ENCODE measurements at regions not wholly inside any gene's neighbourhood (a gene's known extent, or its start where the extent isn't known, plus 50 kb on each side); places are given as distances from the start of the nearest gene placed in this dataset.

GRCh38 chr7:22622116-22622785 is 104.7 kb upstream of the IL6 start:
- DNase-seq: no peak

- DNase-seq: no peak
Observed at GRCh38 chr7:22618528-22618927, 108.5 kb upstream of the IL6 start.

- DNase-seq: no peak
Observed at GRCh38 chr7:22617166-22617565, 109.8 kb upstream of the IL6 start.

GRCh38 chr7:22613496-22613895 is 113.5 kb upstream of the IL6 start:
- DNase-seq: no peak

- DNase-seq: no peak
Observed at GRCh38 chr7:22612776-22613175, 112.8 kb upstream of the STEAP1B start.

- no peak for DNase-seq
Observed at GRCh38 chr7:22611758-22612079, 111.7 kb upstream of the STEAP1B start.

GRCh38 chr7:22610951-22611757 is 111.2 kb upstream of the STEAP1B start:
- no peak for DNase-seq

GRCh38 chr7:22610263-22610662 is 110.3 kb upstream of the STEAP1B start:
- no peak for DNase-seq

GRCh38 chr7:22607180-22607579 is 107.2 kb upstream of the STEAP1B start:
- DNase-seq: no peak

- no peak for DNase-seq
Observed at GRCh38 chr7:22604246-22604645, 104.3 kb upstream of the STEAP1B start.

GRCh38 chr7:22601812-22602565 is 102.0 kb upstream of the STEAP1B start:
- no peak for DNase-seq

GRCh38 chr7:22601408-22601807 is 101.4 kb upstream of the STEAP1B start:
- DNase-seq: no peak

- no peak for DNase-seq
Observed at GRCh38 chr7:22601003-22601402, 101.0 kb upstream of the STEAP1B start.

GRCh38 chr7:22598318-22598920 is 98.4 kb upstream of the STEAP1B start:
- DNase-seq: no peak

GRCh38 chr7:22597844-22598243 is 97.9 kb upstream of the STEAP1B start:
- DNase-seq: no peak

GRCh38 chr7:22596763-22597400 is 96.9 kb upstream of the STEAP1B start:
- DNase-seq: no peak

GRCh38 chr7:22594020-22594419 is 94.0 kb upstream of the STEAP1B start:
- peak; percentile 74 for DNase-seq

GRCh38 chr7:22591271-22591670 is 91.3 kb upstream of the STEAP1B start:
- DNase-seq: no peak

GRCh38 chr7:22589641-22590201 is 89.7 kb upstream of the STEAP1B start:
- peak; percentile 38 for DNase-seq

GRCh38 chr7:22588351-22588750 is 88.4 kb upstream of the STEAP1B start:
- no peak for DNase-seq

- no peak for DNase-seq
Observed at GRCh38 chr7:22587322-22587721, 87.3 kb upstream of the STEAP1B start.

GRCh38 chr7:22586786-22587140 is 86.8 kb upstream of the STEAP1B start:
- DNase-seq: no peak
